HG03439 (cell line): ENCODE measurements at regions not wholly inside any gene's neighbourhood (a gene's known extent, or its start where the extent isn't known, plus 50 kb on each side); places are given as distances from the start of the nearest gene placed in this dataset.
"Not testable (repeated sequence)": the region's sequence is repeated elsewhere in the genome, so short reads cannot be mapped to it uniquely, and the experiment has no call there.

ENCODE experiments used
- ATAC-seq: cut with Tn5 transposase; IDR thresholded peaks from one replicate; pipeline ENCODE4 v1.9.1; 2021; ENCODE audit warnings: mild to moderate bottlenecking, moderate library complexity; ENCODE audit not compliant: unreplicated experiment

DNA sequence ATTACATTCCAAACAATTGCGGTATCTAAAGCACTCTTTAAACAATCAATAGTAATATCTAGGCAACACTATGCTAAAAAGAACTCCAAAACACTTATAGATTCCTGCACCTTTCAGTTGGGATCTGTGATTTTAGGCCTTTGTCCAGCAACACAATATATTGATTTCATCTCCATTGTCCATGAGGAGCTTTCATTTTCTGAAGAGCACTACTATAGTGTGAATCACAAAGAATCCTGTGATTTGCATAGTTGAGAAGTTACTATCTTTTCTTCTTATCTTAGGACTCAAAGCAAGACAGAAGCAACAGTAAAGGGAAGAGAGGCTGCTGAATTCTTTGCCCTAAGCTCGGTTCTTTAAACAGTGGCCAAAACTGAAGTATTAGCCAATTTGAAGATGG is 846.8 kb downstream of the IPMK start:
- ATAC-seq = no peak

- no peak for ATAC-seq
Measured at GRCh38 chr10:57418476-57418875, 849.2 kb downstream of the IPMK start.

- no peak for ATAC-seq
Measured at GRCh38 chr10:57395923-57396322, 871.8 kb downstream of the IPMK start.

DNA sequence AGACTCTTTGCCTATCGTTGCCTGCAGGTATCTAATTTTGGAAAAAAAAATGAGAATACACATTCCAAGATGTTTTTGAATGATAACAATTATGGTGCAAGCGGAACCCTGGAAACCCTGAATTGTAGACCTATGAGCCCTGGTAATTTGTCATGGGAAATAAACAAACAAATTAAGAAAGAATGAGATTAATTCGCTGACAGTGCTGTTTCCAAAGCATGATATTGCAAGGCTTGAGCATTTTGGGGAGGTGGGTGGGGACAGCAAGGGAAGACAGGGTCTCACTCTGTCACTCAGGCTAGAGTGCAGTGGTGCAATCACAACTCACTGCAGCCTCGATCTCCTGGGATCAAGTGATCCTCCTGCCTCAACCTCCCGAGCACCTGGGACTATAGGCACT is 900.3 kb downstream of the IPMK start:
- ATAC-seq = no peak

DNA sequence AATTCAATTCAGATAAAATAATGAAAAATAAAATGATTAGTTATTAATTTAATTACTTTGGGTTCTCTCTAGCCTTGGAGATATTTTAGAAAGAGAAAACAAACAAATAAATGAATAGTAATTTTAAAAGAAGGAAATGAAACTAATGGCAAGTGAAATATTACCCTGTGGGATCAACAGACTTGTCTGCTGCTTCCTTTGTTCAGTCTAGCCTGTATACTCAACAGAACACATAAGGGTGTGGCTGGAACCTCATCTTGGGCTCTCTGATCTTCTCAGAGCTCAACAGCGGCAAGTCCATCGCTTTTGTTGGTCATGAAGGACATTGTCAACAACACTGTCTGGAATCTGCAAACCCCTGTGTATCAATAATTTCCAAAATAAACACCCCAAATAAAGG is 904.9 kb downstream of the IPMK start:
- no peak for ATAC-seq

GRCh38 chr10:57353403-57354003 is 914.2 kb downstream of the IPMK start:
- no peak for ATAC-seq

GRCh38 chr10:57351076-57351475 is 916.6 kb downstream of the IPMK start:
- ATAC-seq = no peak

DNA sequence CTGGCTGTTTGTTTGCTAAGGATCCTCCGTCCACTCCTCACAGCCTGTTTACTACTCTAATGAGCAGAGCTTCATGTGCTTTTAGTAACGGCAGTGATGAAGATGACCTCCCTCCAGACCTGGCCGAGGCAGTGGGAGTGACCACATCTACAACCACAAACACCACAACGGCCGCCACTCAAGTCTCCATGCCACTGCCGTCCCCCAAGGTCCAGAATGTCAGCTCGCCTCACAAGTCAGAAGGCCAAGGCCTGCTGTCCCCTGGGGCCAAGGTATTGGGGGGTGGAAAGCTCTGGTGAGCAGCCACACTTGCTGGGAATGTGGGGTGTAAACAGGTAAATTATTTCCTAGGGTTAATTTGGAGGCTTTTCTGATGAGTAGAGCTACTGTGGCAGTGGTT is 926.4 kb downstream of the IPMK start:
- ATAC-seq = no peak

GRCh38 chr10:57338823-57339558 is 928.7 kb downstream of the IPMK start:
- no peak for ATAC-seq

DNA sequence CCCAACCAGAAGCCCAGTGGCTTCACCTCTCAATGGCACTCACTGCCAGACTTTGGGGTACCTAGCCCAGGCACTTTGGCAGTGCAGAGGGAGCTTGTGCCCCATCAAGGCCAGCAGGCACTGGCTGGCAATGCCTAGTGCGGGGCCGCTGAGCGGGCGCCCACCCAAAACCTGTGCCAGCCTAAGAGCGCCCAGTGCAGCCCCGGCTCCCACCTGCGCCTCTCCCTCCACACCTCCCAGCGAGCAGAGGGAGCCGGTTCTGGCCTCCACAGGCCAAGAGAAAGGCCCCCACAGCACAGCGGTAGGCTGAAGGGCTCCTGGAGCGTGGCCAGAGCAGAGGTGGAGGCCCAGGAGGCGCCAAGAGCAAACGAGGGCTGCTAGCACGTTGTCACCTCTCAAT is 930.8 kb downstream of the IPMK start:
- no peak for ATAC-seq

GRCh38 chr10:57336341-57336740 is 931.4 kb downstream of the IPMK start:
- no peak for ATAC-seq

DNA sequence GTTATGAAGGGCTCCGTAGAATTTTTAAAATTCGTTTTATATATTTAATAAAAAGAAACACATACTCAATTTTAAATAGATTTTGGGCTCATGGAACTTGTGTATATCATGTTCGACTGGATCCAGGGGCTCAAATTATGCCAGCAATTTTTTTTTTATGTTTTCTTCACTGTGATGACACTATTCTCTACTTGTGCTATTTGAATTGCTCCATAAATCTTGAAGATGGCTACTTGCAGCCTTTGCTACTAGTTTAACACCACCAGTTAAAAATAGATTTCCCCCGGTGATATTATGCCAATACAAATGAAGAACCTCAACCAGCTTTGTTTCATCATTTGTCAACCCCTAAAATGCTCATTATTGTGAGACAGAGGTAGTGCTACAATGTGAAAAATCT is 933.2 kb downstream of the IPMK start:
- no peak for ATAC-seq

GRCh38 chr10:57333880-57334279 is 933.8 kb downstream of the IPMK start:
- no peak for ATAC-seq

- ATAC-seq = not testable (repeated sequence)
Measured at GRCh38 chr10:57321400-57321854, 946.3 kb downstream of the IPMK start.

DNA sequence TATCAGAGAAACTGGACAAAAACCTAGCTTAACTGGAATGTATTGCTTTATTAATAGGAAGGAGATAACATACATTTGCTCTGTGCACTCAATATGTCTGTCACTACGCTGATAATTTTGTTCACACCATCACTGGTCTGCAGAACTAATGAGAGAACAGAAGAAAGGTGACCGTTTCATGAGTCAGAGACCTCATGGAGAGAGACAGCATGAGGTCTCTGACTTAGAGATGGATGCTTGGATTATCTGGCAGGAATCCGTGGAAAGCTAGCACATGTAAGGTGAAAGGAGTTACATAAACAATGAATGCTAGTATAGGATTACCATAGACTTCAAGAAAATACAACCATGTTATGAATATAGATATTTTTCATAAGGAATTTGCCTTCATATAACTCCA is 947.3 kb downstream of the IPMK start:
- ATAC-seq = no peak

- no peak for ATAC-seq
Measured at GRCh38 chr10:57314046-57314445, 953.0 kb upstream of the ZWINT start.

DNA sequence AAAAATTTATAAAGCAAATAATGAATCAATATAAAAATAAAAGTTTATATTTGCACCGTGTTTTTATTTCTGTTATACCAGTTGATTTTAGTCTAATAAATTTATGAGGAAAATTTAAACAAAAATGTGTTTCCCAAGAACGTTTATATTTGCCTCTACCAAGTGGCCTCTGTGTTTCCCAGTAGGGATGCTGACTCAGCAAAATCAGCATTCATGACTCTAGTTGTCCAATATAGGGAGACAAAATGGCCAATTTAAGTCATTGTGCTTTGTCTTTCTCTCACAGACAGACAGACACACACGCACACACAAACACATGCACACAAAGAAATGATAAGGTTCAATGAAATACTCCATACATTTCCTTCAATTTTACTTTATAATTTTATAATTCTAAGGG is 942.5 kb upstream of the ZWINT start:
- ATAC-seq = no peak

- ATAC-seq = no peak
Measured at GRCh38 chr10:57300718-57301117, 939.7 kb upstream of the ZWINT start.

DNA sequence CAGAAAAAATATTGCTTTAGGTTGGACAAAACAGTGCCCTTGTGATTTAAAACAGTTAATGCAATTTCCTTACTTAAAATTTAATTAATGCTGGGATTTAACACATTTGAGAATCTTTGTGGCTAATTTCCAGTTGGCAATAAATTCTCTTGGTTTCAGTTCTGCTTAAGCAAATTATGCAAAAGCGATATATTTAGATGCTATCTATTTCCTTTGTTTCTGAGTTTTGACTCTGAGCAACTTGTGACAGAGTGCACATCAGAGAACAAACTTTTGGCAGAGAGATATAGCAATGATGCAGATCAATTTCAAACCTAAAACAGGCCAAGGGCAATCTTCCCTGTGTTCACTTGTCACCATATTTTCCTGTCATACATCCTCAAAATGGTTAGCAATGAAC is 933.6 kb upstream of the ZWINT start:
- no peak for ATAC-seq

DNA sequence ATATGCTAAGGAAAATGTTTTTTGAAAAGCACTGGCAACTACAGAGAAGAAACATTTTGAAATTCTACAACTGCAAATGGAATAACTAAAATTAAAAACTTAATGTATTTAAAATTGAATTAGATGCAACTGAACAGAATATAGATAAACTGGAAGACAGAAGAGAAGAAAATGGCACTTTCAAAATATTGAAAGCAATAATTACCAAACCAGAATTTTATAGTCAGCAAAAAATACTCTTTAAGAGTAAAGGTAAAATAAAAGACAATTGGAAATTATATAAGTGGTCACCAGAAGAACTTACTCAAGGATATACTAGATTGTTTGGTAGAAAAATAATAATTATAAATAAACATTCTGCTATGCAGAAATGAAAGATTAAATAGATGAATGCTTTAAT is 927.7 kb upstream of the ZWINT start:
- no peak for ATAC-seq

DNA sequence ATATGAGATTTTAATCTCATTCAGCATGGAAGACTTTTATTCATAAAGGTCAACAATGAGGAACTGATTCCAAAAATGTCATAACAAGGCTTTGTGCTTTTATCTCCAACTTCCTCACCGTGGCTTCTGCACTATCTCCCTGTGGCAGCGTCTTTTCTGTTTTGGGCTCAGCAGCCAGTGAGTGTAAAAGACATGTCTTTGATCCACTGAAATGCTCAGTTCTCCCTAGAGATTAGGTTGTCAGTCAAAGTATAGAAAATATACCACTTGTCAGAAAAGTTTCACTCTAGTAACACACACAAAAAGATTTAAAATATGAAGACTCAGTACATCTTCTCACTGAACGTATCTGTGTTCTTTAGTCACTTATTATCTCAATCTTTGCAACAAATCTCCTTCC is 901.8 kb upstream of the ZWINT start:
- no peak for ATAC-seq

DNA sequence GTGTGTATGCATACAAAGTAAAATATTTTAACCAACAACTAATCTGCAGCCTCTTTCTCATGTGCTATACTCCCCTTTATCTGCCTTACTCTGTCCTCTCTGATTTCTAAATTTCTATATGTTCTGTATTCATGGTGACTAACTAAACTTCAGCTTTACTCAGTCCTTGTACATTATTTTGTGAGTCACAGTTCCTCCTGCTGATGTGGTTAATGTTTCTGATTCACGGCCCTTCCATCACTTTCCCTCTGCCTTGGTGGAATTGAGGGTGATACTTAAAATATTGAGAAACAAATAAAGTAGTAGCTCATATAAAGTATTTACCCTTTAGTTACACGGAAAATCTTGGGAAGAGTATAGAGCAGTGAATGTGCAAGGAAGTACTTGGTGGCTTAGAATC is 899.1 kb upstream of the ZWINT start:
- ATAC-seq = no peak
